ENCODE measurements at regions not wholly inside any gene's neighbourhood (a gene's known extent, or its start where the extent isn't known, plus 50 kb on each side); places are given as distances from the start of the nearest gene placed in this dataset.

GRCh38 chr5:82702046-82702445 is 375.1 kb downstream of the TMEM167A start:
- intact Hi-C loops (cut with micrococcal nuclease; ENCODE audit: unreplicated experiment), result no loop called here
- Histone ChIP-seq H3K4me3 (ENCODE audit: low read depth, low read length, poor library complexity, severe bottlenecking) (no peak overlapping the region), H3K36me3 (ENCODE audit: insufficient read depth, low read length, poor library complexity, severe bottlenecking) (no peaks in the 10 kb centered on the region), H3K27ac (ENCODE audit: low read depth, low read length, poor library complexity, severe bottlenecking) (no peak overlapping the region), H3K9me3 (ENCODE audit: low read depth, low read length, poor library complexity, severe bottlenecking) (no peaks in the 10 kb centered on the region), H3K27me3 (replicated peaks; ENCODE audit: insufficient read depth, low read depth, low read length, poor library complexity) (no peaks in the 10 kb centered on the region), H3K4me1 (ENCODE audit: insufficient read depth, low read length, poor library complexity, severe bottlenecking) (no peaks in the 10 kb centered on the region)
- no peak for DNase-seq (ENCODE audit: low spot score)
- ChIA-PET CTCF (no interaction called here), POLR2A (ENCODE audit: low non-redundant PET) (no interaction called here)
- no TSS peak for BruUV-seq (replicated peaks)
- TF ChIP-seq EZH2 (IDR thresholded peaks at IDR 0.05; ENCODE audit: borderline replicate concordance, low read depth, low read length, poor library complexity, severe bottlenecking), result no peak
- no peak for TF ChIP-seq CTCF (conservative IDR thresholded peaks at IDR 0.05; ENCODE audit: low read depth, low read length)

- no peaks in the 10 kb centered on the region for H3K4me1 ChIP-seq (ENCODE audit: insufficient read depth, low read length, poor library complexity, severe bottlenecking)
- H3K4me3 ChIP-seq (ENCODE audit: low read depth, low read length, poor library complexity, severe bottlenecking), result no peak overlapping the region
- ChIA-PET CTCF (no interaction called here), POLR2A (ENCODE audit: low non-redundant PET) (no interaction called here)
- H3K9me3 ChIP-seq (ENCODE audit: low read depth, low read length, poor library complexity, severe bottlenecking), result no peaks in the 10 kb centered on the region
- no TSS peak for BruUV-seq (replicated peaks)
- intact Hi-C loops (cut with micrococcal nuclease; ENCODE audit: unreplicated experiment), result no loop called here
- TF ChIP-seq EZH2 (IDR thresholded peaks at IDR 0.05; ENCODE audit: borderline replicate concordance, low read depth, low read length, poor library complexity, severe bottlenecking), result no peak
- TF ChIP-seq CTCF (conservative IDR thresholded peaks at IDR 0.05; ENCODE audit: low read depth, low read length), result no peak
- DNase-seq (ENCODE audit: low spot score), result no peak
- H3K36me3 ChIP-seq (ENCODE audit: insufficient read depth, low read length, poor library complexity, severe bottlenecking), result no peaks in the 10 kb centered on the region
- H3K27ac ChIP-seq (ENCODE audit: low read depth, low read length, poor library complexity, severe bottlenecking), result no peak overlapping the region
- H3K27me3 ChIP-seq (replicated peaks; ENCODE audit: insufficient read depth, low read depth, low read length, poor library complexity), result no peaks in the 10 kb centered on the region
These were observed 377.5 kb downstream of the TMEM167A start for GRCh38 chr5:82699737-82700136.

GRCh38 chr5:82698026-82698425 is 379.2 kb downstream of the TMEM167A start:
- no peak overlapping the region for H3K27ac ChIP-seq (ENCODE audit: low read depth, low read length, poor library complexity, severe bottlenecking)
- TF ChIP-seq CTCF (conservative IDR thresholded peaks at IDR 0.05; ENCODE audit: low read depth, low read length) (no peak), EZH2 (IDR thresholded peaks at IDR 0.05; ENCODE audit: borderline replicate concordance, low read depth, low read length, poor library complexity, severe bottlenecking) (no peak)
- CTCF ChIA-PET, result no interaction called here
- BruUV-seq (replicated peaks), result no TSS peak
- POLR2A ChIA-PET (ENCODE audit: low non-redundant PET), result interaction anchor here (0.6 kb wide), 1 partner anchor 153 kb away, joined by 11 read pairs; no protein-coding TSS in a partner anchor
- intact Hi-C loops (cut with micrococcal nuclease; ENCODE audit: unreplicated experiment), result no loop called here
- H3K36me3 ChIP-seq (ENCODE audit: insufficient read depth, low read length, poor library complexity, severe bottlenecking), result no peaks in the 10 kb centered on the region
- DNase-seq (ENCODE audit: low spot score), result no peak
- no peak overlapping the region for H3K4me3 ChIP-seq (ENCODE audit: low read depth, low read length, poor library complexity, severe bottlenecking)
- no peaks in the 10 kb centered on the region for H3K9me3 ChIP-seq (ENCODE audit: low read depth, low read length, poor library complexity, severe bottlenecking)
- no peaks in the 10 kb centered on the region for H3K27me3 ChIP-seq (replicated peaks; ENCODE audit: insufficient read depth, low read depth, low read length, poor library complexity)
- H3K4me1 ChIP-seq (ENCODE audit: insufficient read depth, low read length, poor library complexity, severe bottlenecking), result no peaks in the 10 kb centered on the region

Measured in A673 (cell line).